GM13976 (cell line): ENCODE measurements at regions not wholly inside any gene's neighbourhood (a gene's known extent, or its start where the extent isn't known, plus 50 kb on each side); places are given as distances from the start of the nearest gene placed in this dataset.

ENCODE experiments used
- DNase-seq: peaks from one replicate; pipeline ENCODE4 v3.0.0; 2012; ENCODE audit warnings: low spot score
- in situ Hi-C: fragments of 300-500 bp; cut with MboI; formaldehyde crosslinking; loops from one replicate; pipeline ENCODE4 v1.12.0; 2022; ENCODE audit warnings: low sequenced_read_pairs, mixed read lengths, inconsistent platforms; ENCODE audit not compliant: unreplicated experiment
- TF ChIP-seq, protein P1 (sequence below): IDR thresholded peaks from 2 replicates; pipeline ENCODE4 v1.5.1; 2012; ENCODE audit warnings: borderline replicate concordance, mild to moderate bottlenecking; ENCODE audit not compliant: insufficient read depth; ENCODE audit errors: extremely low read depth, missing control alignments, control extremely low read depth

- no peak for DNase-seq
- in situ Hi-C loops: no loop called here
- TF ChIP-seq, protein P1, sequence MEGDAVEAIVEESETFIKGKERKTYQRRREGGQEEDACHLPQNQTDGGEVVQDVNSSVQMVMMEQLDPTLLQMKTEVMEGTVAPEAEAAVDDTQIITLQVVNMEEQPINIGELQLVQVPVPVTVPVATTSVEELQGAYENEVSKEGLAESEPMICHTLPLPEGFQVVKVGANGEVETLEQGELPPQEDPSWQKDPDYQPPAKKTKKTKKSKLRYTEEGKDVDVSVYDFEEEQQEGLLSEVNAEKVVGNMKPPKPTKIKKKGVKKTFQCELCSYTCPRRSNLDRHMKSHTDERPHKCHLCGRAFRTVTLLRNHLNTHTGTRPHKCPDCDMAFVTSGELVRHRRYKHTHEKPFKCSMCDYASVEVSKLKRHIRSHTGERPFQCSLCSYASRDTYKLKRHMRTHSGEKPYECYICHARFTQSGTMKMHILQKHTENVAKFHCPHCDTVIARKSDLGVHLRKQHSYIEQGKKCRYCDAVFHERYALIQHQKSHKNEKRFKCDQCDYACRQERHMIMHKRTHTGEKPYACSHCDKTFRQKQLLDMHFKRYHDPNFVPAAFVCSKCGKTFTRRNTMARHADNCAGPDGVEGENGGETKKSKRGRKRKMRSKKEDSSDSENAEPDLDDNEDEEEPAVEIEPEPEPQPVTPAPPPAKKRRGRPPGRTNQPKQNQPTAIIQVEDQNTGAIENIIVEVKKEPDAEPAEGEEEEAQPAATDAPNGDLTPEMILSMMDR: no peak
Measured at GRCh38 chr2:228543117-228543516, 361.6 kb upstream of the SPHKAP start.

GRCh38 chr2:228542277-228542676 lies 360.8 kb upstream of the SPHKAP start:
- in situ Hi-C loops: no loop called here
- TF ChIP-seq, protein P1: no peak
- no peak for DNase-seq

DNA sequence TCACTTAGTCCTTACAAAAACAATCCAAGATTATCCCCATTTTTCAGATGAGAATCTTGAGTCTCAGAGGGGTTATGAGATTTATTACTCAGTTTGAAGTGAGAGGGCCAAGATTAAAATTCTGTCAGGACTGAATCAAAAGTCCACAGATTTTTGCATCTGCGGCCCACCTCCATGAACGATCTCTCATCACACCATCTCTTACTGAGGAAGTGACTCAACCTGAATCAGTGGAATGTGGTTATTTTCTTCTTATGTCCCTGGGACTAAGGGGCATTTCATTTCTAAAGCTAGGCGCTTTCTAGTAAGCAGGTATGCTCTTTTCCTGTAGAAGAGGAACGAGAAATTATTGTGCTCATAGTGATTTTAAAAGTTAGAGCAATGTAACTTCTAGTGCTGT lies 360.3 kb upstream of the SPHKAP start:
- DNase-seq: no peak
- TF ChIP-seq, protein P1: no peak
- in situ Hi-C loops: no loop called here

GRCh38 chr2:228540976-228541375 lies 359.5 kb upstream of the SPHKAP start:
- DNase-seq: no peak
- TF ChIP-seq, protein P1: no peak
- in situ Hi-C loops: no loop called here

GRCh38 chr2:228535396-228535795 lies 353.9 kb upstream of the SPHKAP start:
- in situ Hi-C loops: no loop called here
- no peak for DNase-seq

GRCh38 chr2:228533156-228533555 lies 351.7 kb upstream of the SPHKAP start:
- TF ChIP-seq, protein P1: no peak
- in situ Hi-C loops: no loop called here

More at GRCh38 chr2:228535396-228535795, 353.9 kb upstream of the SPHKAP start:
- TF ChIP-seq, protein P1: no peak

GRCh38 chr2:228532233-228532632 lies 350.7 kb upstream of the SPHKAP start:
- DNase-seq: no peak
- in situ Hi-C loops: no loop called here
- TF ChIP-seq, protein P1: no peak

More at GRCh38 chr2:228533156-228533555, 351.7 kb upstream of the SPHKAP start:
- no peak for DNase-seq
